Mesenchymal stem cell (in vitro differentiated cells and primary cell): ENCODE measurements at regions not wholly inside any gene's neighbourhood (a gene's known extent, or its start where the extent isn't known, plus 50 kb on each side); places are given as distances from the start of the nearest gene placed in this dataset.

Experiments
- DNase-seq: peaks from one replicate; pipeline ENCODE4 v3.0.0-alpha.2; 2013
- H2AFZ ChIP-seq: one replicate; pipeline ENCODE4 v1.6.1; 2013; ENCODE audit warnings: low read depth, mild to moderate bottlenecking, control low read depth, inconsistent platforms, low read length, moderate library complexity
- H2AK5ac ChIP-seq: 2 replicates; pipeline ENCODE4 v1.6.1; 2013; ENCODE audit warnings: low read length, moderate library complexity, mild to moderate bottlenecking, inconsistent platforms; ENCODE audit not compliant: severe bottlenecking
- H2BK120ac ChIP-seq: one replicate; pipeline ENCODE4 v1.6.1; 2013; ENCODE audit warnings: low read depth, mild to moderate bottlenecking, inconsistent platforms, low read length, moderate library complexity
- H2BK12ac ChIP-seq, 2 experiments: one replicate each; pipeline ENCODE4 v1.6.1; 2013; ENCODE audit warnings: inconsistent platforms in 2 of 2, low read length in 2 of 2, mild to moderate bottlenecking in 2 of 2, moderate library complexity in 2 of 2, control low read depth in 1 of 2
- H2BK15ac ChIP-seq: one replicate; pipeline ENCODE4 v1.6.1; 2013; ENCODE audit warnings: mild to moderate bottlenecking, low read depth, inconsistent platforms; ENCODE audit not compliant: poor library complexity, severe bottlenecking
- H2BK5ac ChIP-seq: 2 replicates; pipeline ENCODE4 v1.6.1; 2013; ENCODE audit warnings: low read depth, mild to moderate bottlenecking, low read length, control low read depth, inconsistent platforms; ENCODE audit not compliant: poor library complexity, severe bottlenecking
- H3K14ac ChIP-seq, 2 experiments: one replicate each; pipeline ENCODE4 v1.6.1; 2013; ENCODE audit warnings: inconsistent platforms in 2 of 2, low read length in 2 of 2, control low read depth in 1 of 2, mild to moderate bottlenecking in 1 of 2, moderate library complexity in 1 of 2
- H3K18ac ChIP-seq, 2 experiments: one replicate each; pipeline ENCODE4 v1.6.1; 2013; ENCODE audit warnings: inconsistent platforms in 2 of 2, low read length in 2 of 2, control low read depth in 1 of 2, low read depth in 1 of 2, mild to moderate bottlenecking in 1 of 2
- H3K23ac ChIP-seq, 2 experiments: one replicate each; pipeline ENCODE4 v1.6.1; 2013; ENCODE audit warnings: inconsistent platforms in 2 of 2, low read length in 2 of 2, mild to moderate bottlenecking in 2 of 2, moderate library complexity in 2 of 2, control low read depth in 1 of 2
- H3K27ac ChIP-seq: 2 replicates; pipeline ENCODE4 v1.5.1; 2013; ENCODE audit warnings: mild to moderate bottlenecking, moderate library complexity, low read length, control low read depth, inconsistent platforms; ENCODE audit not compliant: poor library complexity, severe bottlenecking
- H3K27me3 ChIP-seq, 2 experiments: 2 replicates each; pipeline versions ENCODE4 v1.6.1 to v1.7.0; 2013; ENCODE audit warnings: low read length in 2 of 2, mild to moderate bottlenecking in 2 of 2, moderate library complexity in 2 of 2, control low read depth in 1 of 2, inconsistent platforms in 1 of 2; ENCODE audit not compliant: control insufficient read depth in 1 of 2, insufficient read depth in 1 of 2
- H3K36me3 ChIP-seq, 2 experiments: 2 replicates each; pipeline versions ENCODE4 v1.6.1 to v1.7.0; 2013; ENCODE audit warnings: low read length in 2 of 2, control low read depth in 1 of 2, inconsistent platforms in 1 of 2, low read depth in 1 of 2, mild to moderate bottlenecking in 1 of 2; ENCODE audit not compliant: insufficient read depth in 2 of 2, control insufficient read depth in 1 of 2
- H3K4ac ChIP-seq, 2 experiments: one replicate each; pipeline ENCODE4 v1.6.1; 2013; ENCODE audit warnings: inconsistent platforms in 2 of 2, low read length in 2 of 2, mild to moderate bottlenecking in 2 of 2, moderate library complexity in 2 of 2, control low read depth in 1 of 2, low read depth in 1 of 2
- H3K4me1 ChIP-seq: 2 replicates; pipeline ENCODE4 v1.6.1; 2013; ENCODE audit warnings: low read depth, low read length, control low read depth; ENCODE audit not compliant: control insufficient read depth, insufficient read depth
- H3K4me2 ChIP-seq: 2 replicates; pipeline ENCODE4 v1.6.1; 2013; ENCODE audit warnings: low read length, mild to moderate bottlenecking, inconsistent platforms; ENCODE audit not compliant: poor library complexity, severe bottlenecking
- H3K4me3 ChIP-seq, 2 experiments: 2 replicates each; pipeline versions ENCODE4 v1.5.1 to v1.7.0; 2013; ENCODE audit warnings: low read length in 2 of 2, mild to moderate bottlenecking in 2 of 2, control low read depth in 1 of 2, low read depth in 1 of 2; ENCODE audit not compliant: insufficient read depth in 1 of 2
- H3K79me1 ChIP-seq: replicated peaks from 2 replicates; pipeline ENCODE4 v1.6.1; 2013; ENCODE audit warnings: mild to moderate bottlenecking, control low read depth, low read length, inconsistent platforms; ENCODE audit not compliant: poor library complexity, severe bottlenecking
- H3K9ac ChIP-seq: 2 replicates; pipeline ENCODE4 v1.7.0; 2013; ENCODE audit warnings: mild to moderate bottlenecking, low read length, moderate library complexity
- H3K9me3 ChIP-seq: 2 replicates; pipeline ENCODE4 v1.7.0; 2013; ENCODE audit warnings: mild to moderate bottlenecking, low read length; ENCODE audit not compliant: control insufficient read depth
- H4K8ac ChIP-seq: one replicate; pipeline ENCODE4 v1.6.1; 2013; ENCODE audit warnings: inconsistent platforms, mild to moderate bottlenecking, low read length, moderate library complexity
- H4K91ac ChIP-seq: one replicate; pipeline ENCODE4 v1.6.1; 2013; ENCODE audit warnings: mild to moderate bottlenecking, low read length, inconsistent platforms
- WGBS: methylation state at CpG from one replicate; pipeline ENCODE4 v1.1.7; 2013; ENCODE audit warnings: mixed read lengths; 5-methylcytosine and 5-hydroxymethylcytosine counted together

GRCh38 chr9:71322311-71322710, 200.9 kb upstream of the TRPM3 start:
- no peak for DNase-seq
- no peaks in the 10 kb centered on the region for H3K27me3 ChIP-seq
- H3K4ac ChIP-seq = no peak overlapping the region
- no peak overlapping the region for H3K27ac ChIP-seq
- H3K23ac ChIP-seq = no peak overlapping the region
- H3K9me3 ChIP-seq = no peaks in the 10 kb centered on the region
- H2BK120ac ChIP-seq = no peak overlapping the region
- H4K8ac ChIP-seq = no peak overlapping the region
- H3K36me3 ChIP-seq = no peaks in the 10 kb centered on the region
- no peak overlapping the region for H3K4me3 ChIP-seq
- H3K18ac ChIP-seq = no peak overlapping the region
- no peak overlapping the region for H3K4me2 ChIP-seq
- no peak overlapping the region for H2AFZ ChIP-seq
- H2BK12ac ChIP-seq = no peak overlapping the region
- no peaks in the 10 kb centered on the region for H3K4me1 ChIP-seq
- H4K91ac ChIP-seq = no peak overlapping the region
- no peak overlapping the region for H2BK5ac ChIP-seq
- H3K9ac ChIP-seq = no peak overlapping the region
- H3K14ac ChIP-seq = no peak overlapping the region
- no peak overlapping the region for H2BK15ac ChIP-seq
- H2AK5ac ChIP-seq = no peak overlapping the region
- H3K79me1 ChIP-seq = no peaks in the 10 kb centered on the region
- WGBS = no CpG with 5 or more reads among the region's 3 CpGs

GRCh38 chr9:71308454-71308853, 187.0 kb upstream of the TRPM3 start:
- no peak overlapping the region for H3K4ac ChIP-seq
- H2BK12ac ChIP-seq = no peak overlapping the region
- H3K27me3 ChIP-seq = no peaks in the 10 kb centered on the region
- no peaks in the 10 kb centered on the region for H3K79me1 ChIP-seq
- H3K27ac ChIP-seq = no peak overlapping the region
- H3K4me3 ChIP-seq = no peak overlapping the region
- WGBS = 100% methylated on average over 1 of the region's 1 CpG
- H2AK5ac ChIP-seq = no peak overlapping the region
- H3K18ac ChIP-seq = no peak overlapping the region
- no peak overlapping the region for H3K23ac ChIP-seq
- H3K4me1 ChIP-seq = no peaks in the 10 kb centered on the region
- H3K14ac ChIP-seq = no peak overlapping the region
- no peak overlapping the region for H2BK15ac ChIP-seq
- H2BK120ac ChIP-seq = no peak overlapping the region
- DNase-seq = no peak
- H3K9me3 ChIP-seq = no peaks in the 10 kb centered on the region
- H3K9ac ChIP-seq = no peak overlapping the region
- no peak overlapping the region for H4K8ac ChIP-seq
- H2BK5ac ChIP-seq = no peak overlapping the region
- no peak overlapping the region for H4K91ac ChIP-seq
- H3K4me2 ChIP-seq = no peak overlapping the region
- no peak overlapping the region for H2AFZ ChIP-seq
- H3K36me3 ChIP-seq = no peaks in the 10 kb centered on the region

- Histone ChIP-seq H2BK5ac (no peak overlapping the region), H2BK15ac (no peak overlapping the region), H3K18ac (no peak overlapping the region), H3K79me1 (no peaks in the 10 kb centered on the region), H3K27me3 (no peaks in the 10 kb centered on the region), H4K8ac (no peak overlapping the region), H3K14ac (no peak overlapping the region), H3K4me1 (no peaks in the 10 kb centered on the region), H3K9me3 (no peaks in the 10 kb centered on the region), H2BK12ac (no peak overlapping the region), H3K4me3 (no peak overlapping the region), H2AFZ (no peak overlapping the region), H3K36me3 (no peaks in the 10 kb centered on the region), H3K4ac (no peak overlapping the region), H4K91ac (no peak overlapping the region), H3K4me2 (no peak overlapping the region), H3K27ac (no peak overlapping the region), H2BK120ac (no peak overlapping the region), H3K9ac (no peak overlapping the region), H3K23ac (no peak overlapping the region), H2AK5ac (no peak overlapping the region)
- WGBS = 82% methylated on average over 3 of the region's 3 CpGs
- DNase-seq = no peak
Measured at GRCh38 chr9:71306134-71306533, 184.7 kb upstream of the TRPM3 start.

GRCh38 chr9:71303351-71303750, 181.9 kb upstream of the TRPM3 start:
- H3K4me1 ChIP-seq = no peaks in the 10 kb centered on the region
- no peaks in the 10 kb centered on the region for H3K79me1 ChIP-seq
- H2BK120ac ChIP-seq = no peak overlapping the region
- no peak overlapping the region for H2BK12ac ChIP-seq
- no peak overlapping the region for H3K14ac ChIP-seq
- H4K8ac ChIP-seq = no peak overlapping the region
- DNase-seq = no peak
- H2AFZ ChIP-seq = no peak overlapping the region
- H3K23ac ChIP-seq = no peak overlapping the region
- H3K27ac ChIP-seq = no peak overlapping the region
- H3K9ac ChIP-seq = peak overlapping the region; percentile 59
- H3K36me3 ChIP-seq = no peaks in the 10 kb centered on the region
- peak overlapping the region in 1 of 2 experiments; percentile 46 for H3K4me3 ChIP-seq
- no peaks in the 10 kb centered on the region for H3K9me3 ChIP-seq
- H2BK15ac ChIP-seq = no peak overlapping the region
- no peak overlapping the region for H3K4me2 ChIP-seq
- no peaks in the 10 kb centered on the region for H3K27me3 ChIP-seq
- no peak overlapping the region for H3K18ac ChIP-seq
- no peak overlapping the region for H4K91ac ChIP-seq
- WGBS = no CpG with 5 or more reads among the region's 1 CpG
- no peak overlapping the region for H2BK5ac ChIP-seq
- no peak overlapping the region for H3K4ac ChIP-seq
- no peak overlapping the region for H2AK5ac ChIP-seq
